Ovary (tissue), 7 donors: ENCODE measurements at regions not wholly inside any gene's neighbourhood (a gene's known extent, or its start where the extent isn't known, plus 50 kb on each side); places are given as distances from the start of the nearest gene placed in this dataset.

ENCODE experiments used
- DNase-seq, 5 donors: peaks; one replicate each; pipeline ENCODE4 v3.0.0-alpha.2; 2019 to 2020
- H3K27ac ChIP-seq, 2 donors: fragments of 200-600 bp; one replicate each; pipeline versions ENCODE4 v1.5.1 to v1.8.0; 2019 to 2022
- H3K27me3 ChIP-seq: fragments of 200-600 bp; one replicate; pipeline ENCODE4 v1.8.0; 2022
- H3K36me3 ChIP-seq: fragments of 200-600 bp; sonication (generic); one replicate; pipeline ENCODE4 v1.5.1; 2019
- H3K4me1 ChIP-seq: one replicate; pipeline ENCODE4 v1.8.1; 2013; ENCODE audit warnings: mild to moderate bottlenecking, moderate library complexity; ENCODE audit not compliant: insufficient read depth
- H3K4me3 ChIP-seq: fragments of 200-600 bp; sonication (generic); one replicate; pipeline ENCODE4 v1.5.1; 2017
- H3K9me3 ChIP-seq, 2 donors: fragments of 200-600 bp in 1 of 2; sonication (generic) in 1 of 2; one replicate each; pipeline versions ENCODE4 v1.5.1 to v1.8.1; 2013 to 2019; ENCODE audit warnings: mild to moderate bottlenecking in 1 of 2, moderate library complexity in 1 of 2
- CTCF ChIP-seq, 3 donors: fragments of 450-650 bp in 2 of 3; fragments of 200-600 bp in 1 of 3; IDR thresholded peaks; one replicate each; pipeline versions ENCODE4 v1.5.1 to v1.8.0; 2016 to 2022; ENCODE audit warnings: antibody characterized with exemption in 3 of 3, mild to moderate bottlenecking in 1 of 3
- EP300 ChIP-seq: sonication (generic); formaldehyde crosslinking; IDR thresholded peaks from one replicate; pipeline ENCODE4 v1.6.1; 2017; ENCODE audit warnings: antibody characterized with exemption
- POLR2A ChIP-seq: fragments of 450-650 bp; IDR thresholded peaks from one replicate; pipeline ENCODE4 v1.6.1; 2017; ENCODE audit warnings: antibody characterized with exemption, mild to moderate bottlenecking, moderate library complexity
- whole genome bisulfite sequencing, 3 donors: extraction: QIAGEN DNeasy Blood & Tissue Kit in 1 of 3; methylation state at CpG; one replicate each; pipeline versions ENCODE4 v1.1.5 to v1.1.7; 2013 to 2017; 5-methylcytosine and 5-hydroxymethylcytosine counted together
- intact Hi-C, 4 donors: fragments of 100-400 bp; cut with DNase I; formaldehyde crosslinking; loops; one replicate each; pipeline versions ENCODE4 v1.11.0 to v1.15.1; 2022 to 2023
- donor health status: DM: no; HTN: no; CAD: no; lungs with moderate emphysema.
- donor health status: DM: no; HTN: no; CAD: no.
- donor health status: Bipolar disorder and iron deficiency.
- donor health status: DM: no; HTN: no; CAD: no.
- donor health status: DM: yes; HTN: yes; CAD: no.

DNA sequence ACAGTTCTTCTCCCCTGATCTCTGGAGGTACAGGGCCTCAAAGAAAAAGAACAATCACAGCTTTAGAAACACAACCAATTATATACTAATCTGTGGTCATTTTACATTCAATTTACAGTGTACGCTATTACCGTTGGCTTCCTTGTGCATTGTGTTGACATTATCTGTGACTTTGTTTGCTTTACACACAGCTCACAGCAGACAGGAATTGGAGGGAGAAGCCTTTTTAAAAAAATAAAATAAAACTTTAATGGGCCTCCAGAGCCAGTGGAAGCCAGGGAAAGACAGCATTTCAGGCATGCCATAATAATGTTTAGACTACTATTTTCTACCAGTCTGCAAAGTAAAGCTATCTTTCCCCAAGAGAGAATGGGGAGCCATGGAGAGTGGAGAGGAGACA, 179.0 kb upstream of the ADO start:
- Histone ChIP-seq H3K27ac (no peak overlapping the region), H3K27me3 (no peaks in the 10 kb centered on the region), H3K4me3 (no peak overlapping the region), H3K36me3 (no peaks in the 10 kb centered on the region), H3K9me3 (no peaks in the 10 kb centered on the region), H3K4me1 (peaks cover 1% of the 10 kb centered on the region)
- intact Hi-C loops, result no loop called here
- 11 to 31% (median 13%) methylated on average over 2 of the region's 2 CpGs for WGBS, 3 donors
- no peak for DNase-seq
- TF ChIP-seq EP300, result no peak
- TF ChIP-seq POLR2A, result no peak
- no peak for TF ChIP-seq CTCF (IDR thresholded peaks at IDR 0.05)

DNA sequence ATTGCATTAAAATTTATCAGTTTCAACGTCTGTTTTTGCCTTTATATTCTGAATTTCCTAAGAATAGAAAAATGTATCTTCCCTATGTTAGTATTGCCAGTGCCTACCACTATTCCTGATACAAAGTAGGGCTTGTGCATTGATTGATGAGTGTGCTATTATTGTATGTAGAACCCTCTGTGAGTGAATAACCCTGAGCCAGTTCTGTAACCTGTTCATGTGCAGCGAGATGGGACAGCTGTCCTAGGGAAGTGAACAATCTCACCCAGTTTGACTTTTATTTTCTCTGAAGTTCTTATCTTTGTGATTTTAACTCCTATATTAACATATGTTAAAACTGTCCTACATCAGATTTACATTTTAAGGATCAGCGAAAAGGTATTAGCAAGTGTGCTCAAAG, 178.4 kb upstream of the ADO start:
- DNase-seq, result no peak
- intact Hi-C loops, result no loop called here
- 60 to 65% (median 63%) methylated on average over 3 of the region's 3 CpGs for WGBS, 3 donors
- TF ChIP-seq EP300 (no peak), CTCF (IDR thresholded peaks at IDR 0.05) (no peak), POLR2A (no peak)
- H3K27me3 ChIP-seq, result no peaks in the 10 kb centered on the region
- H3K9me3 ChIP-seq, result no peaks in the 10 kb centered on the region
- H3K27ac ChIP-seq, result no peak overlapping the region
- H3K4me1 ChIP-seq, result peaks cover 1% of the 10 kb centered on the region
- H3K4me3 ChIP-seq, result no peak overlapping the region
- H3K36me3 ChIP-seq, result no peaks in the 10 kb centered on the region

DNA sequence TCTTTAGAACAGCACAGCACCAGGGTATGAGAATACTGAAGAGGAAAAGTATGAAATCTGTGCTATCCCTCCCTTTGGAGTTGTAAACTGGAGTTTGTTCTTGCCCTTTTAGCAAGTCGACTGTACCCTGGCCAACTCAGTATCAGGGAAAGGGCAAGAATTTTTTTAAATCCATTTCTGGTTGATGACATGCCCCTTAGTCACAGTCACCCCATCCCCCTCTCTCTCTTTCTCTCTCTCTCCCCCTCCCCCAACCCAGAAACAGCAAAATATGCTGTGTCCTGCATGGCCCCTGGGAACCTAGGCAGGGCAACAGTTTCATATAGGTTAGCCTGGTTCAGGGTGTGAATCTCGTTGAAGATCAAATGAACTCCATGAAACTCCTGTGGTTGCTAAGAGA, 177.7 kb upstream of the ADO start:
- TF ChIP-seq EP300 (no peak), POLR2A (no peak), CTCF (IDR thresholded peaks at IDR 0.05) (no peak)
- intact Hi-C loops, result no loop called here
- Histone ChIP-seq H3K4me3 (no peak overlapping the region), H3K4me1 (peaks cover 1% of the 10 kb centered on the region), H3K27ac (no peak overlapping the region), H3K36me3 (no peaks in the 10 kb centered on the region), H3K9me3 (no peaks in the 10 kb centered on the region), H3K27me3 (no peaks in the 10 kb centered on the region)
- 45 to 51% (median 48%) methylated on average over 2 of the region's 2 CpGs for WGBS, 3 donors
- no peak for DNase-seq

GRCh38 chr10:62627983-62628382, 176.5 kb upstream of the ADO start:
- Histone ChIP-seq H3K9me3 (no peaks in the 10 kb centered on the region), H3K36me3 (no peaks in the 10 kb centered on the region), H3K27me3 (no peaks in the 10 kb centered on the region), H3K4me1 (peaks cover 1% of the 10 kb centered on the region), H3K27ac (no peak overlapping the region), H3K4me3 (no peak overlapping the region)
- WGBS, 3 donors, result 88 to 95% (median 90%) methylated on average over 4 of the region's 4 CpGs
- TF ChIP-seq POLR2A (no peak), EP300 (no peak), CTCF (IDR thresholded peaks at IDR 0.05) (no peak)
- DNase-seq, result no peak
- intact Hi-C loops, result no loop called here

DNA sequence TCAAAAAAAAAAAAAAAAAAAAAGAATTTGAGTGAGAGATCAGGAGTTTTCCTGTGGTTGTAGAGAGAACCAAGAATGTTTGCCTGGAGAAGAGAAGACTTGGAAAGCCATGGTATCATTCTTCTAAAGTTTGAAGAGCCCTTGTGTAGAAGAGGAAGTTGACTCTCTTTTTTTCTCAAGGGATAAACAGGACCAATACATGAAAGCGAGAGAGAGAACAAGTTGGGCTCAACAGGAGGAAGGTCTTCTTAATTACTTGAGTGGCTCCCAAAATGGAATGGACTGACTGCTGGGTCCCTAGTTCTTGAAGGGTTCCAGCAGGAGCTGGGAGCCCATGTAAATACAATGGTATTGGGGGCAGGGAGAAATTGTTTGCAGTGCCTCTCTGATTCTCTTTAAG, 173.3 kb upstream of the ADO start:
- Histone ChIP-seq H3K4me1 (no peaks in the 10 kb centered on the region), H3K27ac (no peak overlapping the region), H3K36me3 (no peaks in the 10 kb centered on the region), H3K27me3 (no peaks in the 10 kb centered on the region), H3K4me3 (no peak overlapping the region), H3K9me3 (no peaks in the 10 kb centered on the region)
- TF ChIP-seq POLR2A, result no peak
- TF ChIP-seq EP300, result no peak
- no peak for TF ChIP-seq CTCF (IDR thresholded peaks at IDR 0.05)
- DNase-seq, result no peak
- 0 to 100% (median 57%) methylated on average over 1 of the region's 1 CpG for WGBS, 3 donors
- intact Hi-C loops, result no loop called here
